BLaER1 (cell line): ENCODE measurements at regions not wholly inside any gene's neighbourhood (a gene's known extent, or its start where the extent isn't known, plus 50 kb on each side); places are given as distances from the start of the nearest gene placed in this dataset.

Experiments
- H3K27ac ChIP-seq: shearing (Covaris generic); formaldehyde crosslinking; 2 replicates; pipeline ENCODE4 v1.8.1; 2022
- H3K27me3 ChIP-seq: shearing (Covaris generic); formaldehyde crosslinking; 2 replicates; pipeline ENCODE4 v1.8.1; 2022
- H3K36me3 ChIP-seq: shearing (Covaris generic); formaldehyde crosslinking; 2 replicates; pipeline ENCODE4 v1.8.1; 2022
- H3K4me1 ChIP-seq: shearing (Covaris generic); formaldehyde crosslinking; 2 replicates; pipeline ENCODE4 v1.8.1; 2022
- H3K4me2 ChIP-seq: shearing (Covaris generic); formaldehyde crosslinking; 2 replicates; pipeline ENCODE4 v1.8.1; 2022
- H3K4me3 ChIP-seq: shearing (Covaris generic); formaldehyde crosslinking; 2 replicates; pipeline ENCODE4 v1.8.1; 2022
- H3K9ac ChIP-seq: shearing (Covaris generic); formaldehyde crosslinking; 2 replicates; pipeline ENCODE4 v1.8.1; 2022
- H3K9me3 ChIP-seq: shearing (Covaris generic); formaldehyde crosslinking; 2 replicates; pipeline ENCODE4 v1.8.1; 2022
- H4K20me1 ChIP-seq: shearing (Covaris generic); formaldehyde crosslinking; 2 replicates; pipeline ENCODE4 v1.8.1; 2022
- Cebpa-rat ChIP-seq: shearing (Covaris generic); IDR thresholded peaks from 2 replicates; pipeline ENCODE4 v1.8.1; 2022

GRCh38 chr10:52649511-52649910, 123.1 kb downstream of the MBL2 start:
- H3K36me3 ChIP-seq: no peaks in the 10 kb centered on the region
- H3K9me3 ChIP-seq: no peaks in the 10 kb centered on the region
- H4K20me1 ChIP-seq: no peaks in the 10 kb centered on the region
- no peak overlapping the region for H3K9ac ChIP-seq
- no peak for TF ChIP-seq Cebpa-rat
- H3K4me1 ChIP-seq: peaks cover 21% of the 10 kb centered on the region
- no peaks in the 10 kb centered on the region for H3K27me3 ChIP-seq
- no peak overlapping the region for H3K27ac ChIP-seq
- no peak overlapping the region for H3K4me3 ChIP-seq
- H3K4me2 ChIP-seq: no peak overlapping the region

GRCh38 chr10:52650873-52651272, 121.7 kb downstream of the MBL2 start:
- TF ChIP-seq Cebpa-rat: no peak
- H3K4me1 ChIP-seq: peaks cover 21% of the 10 kb centered on the region
- H3K4me2 ChIP-seq: no peak overlapping the region
- H3K9me3 ChIP-seq: no peaks in the 10 kb centered on the region
- H3K36me3 ChIP-seq: no peaks in the 10 kb centered on the region
- H3K9ac ChIP-seq: no peak overlapping the region
- H4K20me1 ChIP-seq: no peaks in the 10 kb centered on the region
- no peak overlapping the region for H3K27ac ChIP-seq
- no peak overlapping the region for H3K4me3 ChIP-seq
- no peaks in the 10 kb centered on the region for H3K27me3 ChIP-seq

GRCh38 chr10:52651293-52651692, 121.3 kb downstream of the MBL2 start:
- H3K4me3 ChIP-seq: no peak overlapping the region

GRCh38 chr10:52652431-52653262, 119.9 kb downstream of the MBL2 start:
- no peaks in the 10 kb centered on the region for H3K9me3 ChIP-seq
- peaks cover 21% of the 10 kb centered on the region for H3K4me1 ChIP-seq
- H3K4me3 ChIP-seq: no peak overlapping the region
- TF ChIP-seq Cebpa-rat: no peak
- H3K36me3 ChIP-seq: no peaks in the 10 kb centered on the region
- 0 out of 2 replicates have a peak overlapping the region, but pooled peaks have one; percentile 2 for H3K27ac ChIP-seq
- no peaks in the 10 kb centered on the region for H3K27me3 ChIP-seq
- H3K9ac ChIP-seq: no peak overlapping the region
- no peaks in the 10 kb centered on the region for H4K20me1 ChIP-seq
- peak overlapping the region; percentile 60 for H3K4me2 ChIP-seq

More at GRCh38 chr10:52651293-52651692, 121.3 kb downstream of the MBL2 start:
- Histone ChIP-seq H3K4me2 (no peak overlapping the region), H3K36me3 (no peaks in the 10 kb centered on the region), H3K4me1 (peaks cover 21% of the 10 kb centered on the region), H3K9me3 (no peaks in the 10 kb centered on the region), H3K27ac (no peak overlapping the region), H3K9ac (no peak overlapping the region), H3K27me3 (no peaks in the 10 kb centered on the region), H4K20me1 (no peaks in the 10 kb centered on the region)
- no peak for TF ChIP-seq Cebpa-rat

- H3K4me2 ChIP-seq: peak overlapping the region; percentile 60; the same call in 1 of the 2 replicates
Measured at GRCh38 chr10:52653263-52653909, 119.2 kb downstream of the MBL2 start.

GRCh38 chr10:52654201-52654600, 118.4 kb downstream of the MBL2 start:
- no peak overlapping the region for H3K27ac ChIP-seq
- H3K36me3 ChIP-seq: no peaks in the 10 kb centered on the region
- no peak overlapping the region for H3K9ac ChIP-seq
- H4K20me1 ChIP-seq: no peaks in the 10 kb centered on the region
- H3K4me1 ChIP-seq: peaks cover 21% of the 10 kb centered on the region
- no peak for TF ChIP-seq Cebpa-rat
- no peak overlapping the region for H3K4me3 ChIP-seq
- no peak overlapping the region for H3K4me2 ChIP-seq
- H3K27me3 ChIP-seq: no peaks in the 10 kb centered on the region
- no peaks in the 10 kb centered on the region for H3K9me3 ChIP-seq

More at GRCh38 chr10:52653263-52653909, 119.2 kb downstream of the MBL2 start:
- no peaks in the 10 kb centered on the region for H3K36me3 ChIP-seq
- no peak for TF ChIP-seq Cebpa-rat
- H3K27me3 ChIP-seq: no peaks in the 10 kb centered on the region
- H3K4me1 ChIP-seq: peaks cover 21% of the 10 kb centered on the region
- H3K27ac ChIP-seq: no peak overlapping the region
- H4K20me1 ChIP-seq: no peaks in the 10 kb centered on the region
- H3K9me3 ChIP-seq: no peaks in the 10 kb centered on the region
- H3K9ac ChIP-seq: no peak overlapping the region
- H3K4me3 ChIP-seq: no peak overlapping the region

- H3K4me3 ChIP-seq: no peak overlapping the region
- no peaks in the 10 kb centered on the region for H3K27me3 ChIP-seq
- no peak for TF ChIP-seq Cebpa-rat
- no peaks in the 10 kb centered on the region for H4K20me1 ChIP-seq
- no peak overlapping the region for H3K4me2 ChIP-seq
- H3K4me1 ChIP-seq: peaks cover 5% of the 10 kb centered on the region
- no peak overlapping the region for H3K27ac ChIP-seq
- H3K36me3 ChIP-seq: no peaks in the 10 kb centered on the region
- no peak overlapping the region for H3K9ac ChIP-seq
- no peaks in the 10 kb centered on the region for H3K9me3 ChIP-seq
Measured at GRCh38 chr10:52658112-52658511, 114.5 kb downstream of the MBL2 start.

GRCh38 chr10:52659085-52659484, 113.5 kb downstream of the MBL2 start:
- no peak overlapping the region for H3K9ac ChIP-seq
- H3K27ac ChIP-seq: no peak overlapping the region
- H3K4me3 ChIP-seq: no peak overlapping the region
- no peaks in the 10 kb centered on the region for H4K20me1 ChIP-seq
- no peaks in the 10 kb centered on the region for H3K9me3 ChIP-seq
- no peaks in the 10 kb centered on the region for H3K27me3 ChIP-seq
- no peak for TF ChIP-seq Cebpa-rat
- H3K4me2 ChIP-seq: no peak overlapping the region
- no peaks in the 10 kb centered on the region for H3K36me3 ChIP-seq
- no peaks in the 10 kb centered on the region for H3K4me1 ChIP-seq

- Histone ChIP-seq H3K4me2 (no peak overlapping the region), H3K9me3 (peaks cover 11% of the 10 kb centered on the region)
- TF ChIP-seq Cebpa-rat: no peak
Measured at GRCh38 chr10:52662256-52662655, 110.3 kb downstream of the MBL2 start.

GRCh38 chr10:52663161-52663560, 109.4 kb downstream of the MBL2 start:
- no peak overlapping the region for H3K4me2 ChIP-seq
- no peak overlapping the region for H3K9ac ChIP-seq
- no peak overlapping the region for H3K27ac ChIP-seq
- no peak for TF ChIP-seq Cebpa-rat
- no peak overlapping the region for H3K4me3 ChIP-seq
- no peaks in the 10 kb centered on the region for H3K27me3 ChIP-seq
- no peaks in the 10 kb centered on the region for H3K4me1 ChIP-seq
- H4K20me1 ChIP-seq: no peaks in the 10 kb centered on the region
- no peaks in the 10 kb centered on the region for H3K36me3 ChIP-seq
- peaks cover 12% of the 10 kb centered on the region for H3K9me3 ChIP-seq

More at GRCh38 chr10:52662256-52662655, 110.3 kb downstream of the MBL2 start:
- H3K4me3 ChIP-seq: no peak overlapping the region
- no peaks in the 10 kb centered on the region for H4K20me1 ChIP-seq
- no peaks in the 10 kb centered on the region for H3K4me1 ChIP-seq
- H3K36me3 ChIP-seq: no peaks in the 10 kb centered on the region
- no peaks in the 10 kb centered on the region for H3K27me3 ChIP-seq
- H3K27ac ChIP-seq: no peak overlapping the region
- H3K9ac ChIP-seq: no peak overlapping the region
